HK-2 (cell line): ENCODE measurements at regions not wholly inside any gene's neighbourhood (a gene's known extent, or its start where the extent isn't known, plus 50 kb on each side); places are given as distances from the start of the nearest gene placed in this dataset.

Experiments
- DNase-seq: peaks from one replicate; pipeline ENCODE4 v3.0.0-alpha.2; 2018; ENCODE audit not compliant: unreplicated experiment

- DNase-seq, result no peak
These were observed 127.8 kb downstream of the HFE start for GRCh38 chr6:26214803-26215584.

GRCh38 chr6:26215585-26216358 is 128.5 kb downstream of the HFE start:
- peak; percentile 38 for DNase-seq

GRCh38 chr6:26216359-26216885 is 129.2 kb downstream of the HFE start:
- peak; percentile 76 for DNase-seq

- peak; percentile 81 for DNase-seq
These were observed 129.9 kb downstream of the HFE start for GRCh38 chr6:26216886-26217713.

GRCh38 chr6:26217714-26218075 is 130.5 kb downstream of the HFE start:
- peak; percentile 46 for DNase-seq

- no peak for DNase-seq
These were observed 131.6 kb downstream of the HFE start for GRCh38 chr6:26218824-26219223.

- DNase-seq, result no peak
These were observed 133.1 kb downstream of the HFE start for GRCh38 chr6:26220145-26220970.

- no peak for DNase-seq
These were observed 134.0 kb downstream of the HFE start for GRCh38 chr6:26221186-26221585.

- no peak for DNase-seq
These were observed 135.3 kb downstream of the HFE start for GRCh38 chr6:26222571-26222970.

GRCh38 chr6:26223228-26223627 is 136.0 kb downstream of the HFE start:
- DNase-seq, result no peak

- peak; percentile 59 for DNase-seq
These were observed 136.7 kb downstream of the HFE start for GRCh38 chr6:26223650-26224546.

GRCh38 chr6:26224547-26224912 is 137.3 kb downstream of the HFE start:
- no peak for DNase-seq

GRCh38 chr6:26224940-26225847 is 138.0 kb downstream of the HFE start:
- DNase-seq, result no peak

GRCh38 chr6:26225848-26226578 is 138.8 kb downstream of the HFE start:
- DNase-seq, result no peak

- no peak for DNase-seq
These were observed 138.4 kb upstream of the BTN3A2 start for GRCh38 chr6:26226579-26226967.

GRCh38 chr6:26230351-26230750 is 134.6 kb upstream of the BTN3A2 start:
- no peak for DNase-seq

- DNase-seq, result no peak
These were observed 133.9 kb upstream of the BTN3A2 start for GRCh38 chr6:26231006-26231587.

- DNase-seq, result no peak
These were observed 132.6 kb upstream of the BTN3A2 start for GRCh38 chr6:26232306-26232939.
